ENCODE measurements at regions not wholly inside any gene's neighbourhood (a gene's known extent, or its start where the extent isn't known, plus 50 kb on each side); places are given as distances from the start of the nearest gene placed in this dataset.

- in situ Hi-C loops (cut with HindIII; ENCODE audit: low sequenced_read_pairs), result no loop called here
These were observed 77.6 kb upstream of the POMGNT2 start for GRCh38 chr3:43183456-43183855.

GRCh38 chr3:43181202-43181821 is 75.4 kb upstream of the POMGNT2 start:
- in situ Hi-C loops (cut with HindIII; ENCODE audit: low sequenced_read_pairs), result no loop called here

GRCh38 chr3:43180694-43181093 is 74.8 kb upstream of the POMGNT2 start:
- in situ Hi-C loops (cut with HindIII; ENCODE audit: low sequenced_read_pairs), result no loop called here

- in situ Hi-C loops (cut with HindIII; ENCODE audit: low sequenced_read_pairs), result no loop called here
These were observed 74.1 kb upstream of the POMGNT2 start for GRCh38 chr3:43180027-43180426.

- in situ Hi-C loops (cut with HindIII; ENCODE audit: low sequenced_read_pairs), result no loop called here
These were observed 73.0 kb upstream of the POMGNT2 start for GRCh38 chr3:43178891-43179366.

- in situ Hi-C loops (cut with HindIII; ENCODE audit: low sequenced_read_pairs), result no loop called here
These were observed 71.2 kb upstream of the POMGNT2 start for GRCh38 chr3:43177085-43177484.

- in situ Hi-C loops (cut with HindIII; ENCODE audit: low sequenced_read_pairs), result no loop called here
These were observed 70.8 kb upstream of the POMGNT2 start for GRCh38 chr3:43176666-43177065.

GRCh38 chr3:43175541-43175940 is 69.7 kb upstream of the POMGNT2 start:
- in situ Hi-C loops (cut with HindIII; ENCODE audit: low sequenced_read_pairs), result no loop called here

- in situ Hi-C loops (cut with HindIII; ENCODE audit: low sequenced_read_pairs), result no loop called here
These were observed 68.1 kb upstream of the POMGNT2 start for GRCh38 chr3:43173949-43174348.

GRCh38 chr3:43171748-43172147 is 65.9 kb upstream of the POMGNT2 start:
- in situ Hi-C loops (cut with HindIII; ENCODE audit: low sequenced_read_pairs), result no loop called here

GRCh38 chr3:43170553-43170952 is 64.7 kb upstream of the POMGNT2 start:
- in situ Hi-C loops (cut with HindIII; ENCODE audit: low sequenced_read_pairs), result no loop called here

- in situ Hi-C loops (cut with HindIII; ENCODE audit: low sequenced_read_pairs), result loop anchor here (5.0 kb wide), 1 partner anchor 52 kb away; no protein-coding TSS in a partner anchor
These were observed 64.1 kb upstream of the POMGNT2 start for GRCh38 chr3:43169987-43170386.

- in situ Hi-C loops (cut with HindIII; ENCODE audit: low sequenced_read_pairs), result loop anchor here (5.0 kb wide), 1 partner anchor 56 kb away; no protein-coding TSS in a partner anchor
These were observed 60.5 kb upstream of the POMGNT2 start for GRCh38 chr3:43166406-43166805.

GRCh38 chr3:43165786-43166185 is 59.9 kb upstream of the POMGNT2 start:
- in situ Hi-C loops (cut with HindIII; ENCODE audit: low sequenced_read_pairs), result loop anchor here (5.0 kb wide), 1 partner anchor 57 kb away; no protein-coding TSS in a partner anchor

GRCh38 chr3:43163895-43164493 is 58.1 kb upstream of the POMGNT2 start:
- in situ Hi-C loops (cut with HindIII; ENCODE audit: low sequenced_read_pairs), result no loop called here

GRCh38 chr3:43162230-43163084 is 56.6 kb upstream of the POMGNT2 start:
- in situ Hi-C loops (cut with HindIII; ENCODE audit: low sequenced_read_pairs), result no loop called here

GRCh38 chr3:43161684-43162229 is 55.9 kb upstream of the POMGNT2 start:
- in situ Hi-C loops (cut with HindIII; ENCODE audit: low sequenced_read_pairs), result no loop called here

- in situ Hi-C loops (cut with HindIII; ENCODE audit: low sequenced_read_pairs), result no loop called here
These were observed 54.8 kb upstream of the POMGNT2 start for GRCh38 chr3:43160664-43161063.

- in situ Hi-C loops (cut with HindIII; ENCODE audit: low sequenced_read_pairs), result no loop called here
These were observed 54.0 kb upstream of the POMGNT2 start for GRCh38 chr3:43159876-43160255.

GRCh38 chr3:43159131-43159875 is 53.4 kb upstream of the POMGNT2 start:
- in situ Hi-C loops (cut with HindIII; ENCODE audit: low sequenced_read_pairs), result no loop called here
